Neuron (in vitro differentiated cells): ENCODE measurements at regions not wholly inside any gene's neighbourhood (a gene's known extent, or its start where the extent isn't known, plus 50 kb on each side); places are given as distances from the start of the nearest gene placed in this dataset.

Experiments
- H2AFZ ChIP-seq: one replicate; pipeline ENCODE4 v1.6.1; 2013; ENCODE audit warnings: low read depth, mild to moderate bottlenecking, inconsistent platforms, low read length, moderate library complexity
- H3K27me3 ChIP-seq: one replicate; pipeline ENCODE4 v1.6.1; 2013; ENCODE audit warnings: low read length; ENCODE audit not compliant: insufficient read depth
- H3K36me3 ChIP-seq: one replicate; pipeline ENCODE4 v1.6.1; 2013; ENCODE audit warnings: low read length; ENCODE audit not compliant: insufficient read depth
- H3K4me1 ChIP-seq: one replicate; pipeline ENCODE4 v1.6.1; 2013; ENCODE audit warnings: low read length; ENCODE audit not compliant: insufficient read depth
- H3K4me3 ChIP-seq: 2 replicates; pipeline ENCODE4 v1.5.1; 2013; ENCODE audit warnings: mild to moderate bottlenecking, low read length, moderate library complexity
- H3K9me3 ChIP-seq: one replicate; pipeline ENCODE4 v1.6.1; 2013; ENCODE audit warnings: low read length

DNA sequence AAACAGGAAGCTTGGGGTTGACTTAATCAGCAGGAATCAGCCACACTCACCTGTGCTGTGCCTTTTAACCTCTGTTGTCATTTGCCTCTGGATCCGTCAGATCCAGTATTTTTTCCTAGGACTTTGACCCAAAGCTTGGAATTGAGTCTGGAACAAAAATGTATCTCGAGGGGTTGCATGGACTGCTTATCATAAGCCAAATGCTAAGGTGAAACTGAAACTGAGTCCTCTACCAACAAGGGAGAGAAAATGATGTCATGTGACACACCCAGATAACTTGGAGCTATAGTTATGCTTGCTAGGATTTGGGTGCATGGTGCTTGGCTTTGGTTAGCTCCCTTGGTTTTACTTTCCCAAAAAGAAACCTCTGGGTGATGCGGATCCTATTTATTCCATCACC, 2158.6 kb upstream of the PIK3C3 start:
- H3K36me3 ChIP-seq = no peaks in the 10 kb centered on the region
- H3K4me1 ChIP-seq = peaks cover 47% of the 10 kb centered on the region
- no peak overlapping the region for H3K4me3 ChIP-seq
- no peaks in the 10 kb centered on the region for H3K9me3 ChIP-seq
- H2AFZ ChIP-seq = no peak overlapping the region
- no peaks in the 10 kb centered on the region for H3K27me3 ChIP-seq

DNA sequence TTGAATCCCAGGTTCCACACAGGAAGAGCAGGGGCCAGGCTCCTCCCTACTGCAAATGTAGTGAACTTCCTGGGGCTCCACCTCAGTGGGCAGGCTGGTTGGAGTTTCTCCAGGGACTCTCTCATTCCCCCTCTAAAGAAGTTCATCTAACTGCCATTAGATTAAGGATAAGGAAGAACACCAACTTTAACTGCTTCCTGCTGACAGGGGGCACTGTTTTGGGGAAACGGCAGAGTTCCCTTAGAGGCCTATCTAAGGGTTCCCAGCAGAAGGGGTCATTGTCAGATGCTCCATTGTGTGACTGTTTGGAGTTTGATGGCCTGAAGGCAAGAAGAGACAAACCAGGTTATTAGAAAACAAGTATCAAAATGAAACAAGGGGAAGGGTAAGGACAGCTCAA, 2159.7 kb upstream of the PIK3C3 start:
- no peaks in the 10 kb centered on the region for H3K9me3 ChIP-seq
- H3K4me1 ChIP-seq = peaks cover 50% of the 10 kb centered on the region
- H3K4me3 ChIP-seq = no peak overlapping the region
- H3K27me3 ChIP-seq = no peaks in the 10 kb centered on the region
- H2AFZ ChIP-seq = no peak overlapping the region
- no peaks in the 10 kb centered on the region for H3K36me3 ChIP-seq

DNA sequence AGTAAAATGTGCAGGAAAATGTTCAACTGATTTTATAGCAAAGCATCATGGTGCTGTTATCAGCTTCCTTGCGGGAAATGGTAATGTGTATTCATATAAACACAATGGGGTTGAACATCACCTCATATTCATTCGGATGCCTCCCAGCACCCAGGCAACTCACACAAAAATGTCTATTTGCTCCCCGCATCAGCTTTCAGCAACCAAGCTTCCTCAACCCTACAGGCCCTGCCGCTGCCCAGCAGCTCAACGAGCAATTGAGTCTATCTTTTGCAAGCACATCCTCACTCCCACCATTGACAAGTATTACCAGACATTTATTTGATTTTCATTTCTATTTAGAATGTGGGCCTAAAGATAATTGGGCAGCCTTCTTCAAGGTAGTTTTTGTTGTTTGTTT, 2161.4 kb upstream of the PIK3C3 start:
- Histone ChIP-seq H3K36me3 (no peaks in the 10 kb centered on the region), H3K4me1 (peaks cover 50% of the 10 kb centered on the region), H3K9me3 (no peaks in the 10 kb centered on the region), H3K27me3 (no peaks in the 10 kb centered on the region), H3K4me3 (peak overlapping the region; percentile 27), H2AFZ (peak overlapping the region; percentile 79)

DNA sequence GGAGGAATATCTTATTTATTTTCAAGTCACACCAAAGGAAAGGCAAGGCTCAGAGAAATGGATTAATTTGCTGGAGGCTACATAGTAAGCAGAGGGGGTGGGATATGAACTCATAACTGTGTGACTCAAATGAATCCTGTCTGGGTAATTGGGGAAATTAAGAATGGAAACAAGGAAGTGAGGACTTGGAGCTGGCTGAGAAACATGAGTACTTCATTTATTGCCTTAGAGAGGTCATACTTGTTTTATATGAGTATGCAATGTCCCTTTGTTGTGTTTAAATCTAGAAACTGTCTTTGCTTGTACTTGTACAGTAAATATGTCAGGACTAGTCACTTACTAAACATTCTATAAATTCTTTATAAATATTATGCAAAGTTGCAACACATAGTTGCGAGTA, 2166.7 kb upstream of the PIK3C3 start:
- no peaks in the 10 kb centered on the region for H3K36me3 ChIP-seq
- no peak overlapping the region for H2AFZ ChIP-seq
- H3K4me1 ChIP-seq = peaks cover 29% of the 10 kb centered on the region
- no peak overlapping the region for H3K4me3 ChIP-seq
- no peaks in the 10 kb centered on the region for H3K9me3 ChIP-seq
- H3K27me3 ChIP-seq = no peaks in the 10 kb centered on the region

DNA sequence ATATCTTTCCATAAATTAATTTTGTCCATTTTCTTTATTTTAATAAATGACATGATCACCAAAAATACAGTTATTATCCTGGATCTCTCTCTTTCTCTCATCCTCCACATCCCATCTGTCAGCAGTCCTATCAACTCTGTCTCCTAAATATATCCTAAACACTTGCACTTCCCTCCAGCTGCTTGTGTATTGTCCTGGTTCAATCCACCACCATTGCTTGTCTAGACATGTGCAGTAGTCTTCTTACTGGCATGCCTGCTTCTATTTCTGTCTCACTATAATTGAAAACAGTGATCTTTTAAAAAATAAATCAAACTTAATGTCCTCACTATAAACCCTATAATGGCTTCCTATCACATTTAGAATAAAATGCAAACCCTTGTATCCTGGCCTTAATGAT, 2168.6 kb upstream of the PIK3C3 start:
- Histone ChIP-seq H3K36me3 (no peaks in the 10 kb centered on the region), H3K4me3 (no peak overlapping the region), H3K9me3 (no peaks in the 10 kb centered on the region), H3K27me3 (no peaks in the 10 kb centered on the region), H2AFZ (no peak overlapping the region), H3K4me1 (peaks cover 25% of the 10 kb centered on the region)

DNA sequence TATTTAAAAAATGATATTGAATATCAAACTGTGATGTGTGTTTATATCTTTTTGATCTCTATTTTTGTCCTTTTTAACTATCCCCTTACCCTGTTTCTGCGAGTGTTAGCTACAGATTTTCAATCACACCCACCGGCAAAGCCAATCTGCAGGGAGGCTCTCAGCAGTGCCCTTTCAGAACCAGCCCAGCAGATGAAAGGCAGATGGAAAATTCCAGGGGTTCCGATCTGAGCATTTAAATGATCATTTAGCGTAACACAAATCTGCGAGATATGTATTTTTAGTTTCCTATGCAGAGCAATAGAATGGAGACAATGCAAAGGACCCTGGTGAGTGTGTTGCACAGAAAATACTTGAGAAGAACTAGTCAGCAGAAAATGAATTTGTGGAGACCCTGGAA, 2170.5 kb upstream of the PIK3C3 start:
- no peaks in the 10 kb centered on the region for H3K27me3 ChIP-seq
- H3K4me3 ChIP-seq = no peak overlapping the region
- H2AFZ ChIP-seq = no peak overlapping the region
- no peaks in the 10 kb centered on the region for H3K36me3 ChIP-seq
- no peaks in the 10 kb centered on the region for H3K9me3 ChIP-seq
- H3K4me1 ChIP-seq = peaks cover 25% of the 10 kb centered on the region

DNA sequence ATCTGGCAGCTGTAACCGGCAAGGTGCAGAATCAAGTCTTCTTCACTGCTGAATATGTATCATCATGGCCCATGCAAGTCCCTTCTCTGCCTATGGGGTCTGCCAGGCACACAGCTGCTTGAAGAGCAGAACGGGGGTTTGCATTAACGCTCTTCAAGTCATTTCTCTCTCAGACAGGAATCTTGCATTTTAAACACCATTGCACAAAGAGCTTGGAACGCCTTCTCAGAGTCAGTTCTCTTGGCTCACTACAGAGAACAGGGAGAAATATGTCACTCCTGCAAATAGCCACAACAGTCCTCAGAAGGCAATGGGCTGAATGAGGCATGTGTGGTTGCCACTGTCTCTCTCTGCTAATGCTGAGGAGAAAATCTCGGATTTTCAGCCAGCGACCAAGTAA, 2173.5 kb upstream of the PIK3C3 start:
- no peaks in the 10 kb centered on the region for H3K27me3 ChIP-seq
- peaks cover 28% of the 10 kb centered on the region for H3K4me1 ChIP-seq
- no peaks in the 10 kb centered on the region for H3K9me3 ChIP-seq
- H2AFZ ChIP-seq = no peak overlapping the region
- no peaks in the 10 kb centered on the region for H3K36me3 ChIP-seq
- no peak overlapping the region for H3K4me3 ChIP-seq

DNA sequence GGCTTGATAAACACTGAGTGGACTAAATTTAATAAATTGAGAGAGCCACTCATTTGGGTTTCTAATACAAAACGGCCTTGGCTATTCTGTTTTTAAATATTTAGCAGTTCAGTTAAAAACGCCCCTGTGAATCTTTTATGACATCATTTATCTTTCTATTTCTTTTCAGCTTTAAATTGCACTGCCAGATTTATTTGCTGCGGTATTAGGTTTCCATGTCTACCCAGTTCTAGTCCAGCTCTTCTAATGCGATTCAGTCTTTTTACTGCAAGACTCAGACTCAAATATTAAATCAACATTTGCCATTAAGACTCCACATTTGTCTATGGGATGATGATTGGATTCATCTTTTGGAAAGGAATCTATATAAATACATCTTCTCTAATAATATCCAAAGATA, 2174.3 kb upstream of the PIK3C3 start:
- H2AFZ ChIP-seq = no peak overlapping the region
- no peaks in the 10 kb centered on the region for H3K36me3 ChIP-seq
- H3K4me1 ChIP-seq = peaks cover 30% of the 10 kb centered on the region
- no peak overlapping the region for H3K4me3 ChIP-seq
- H3K27me3 ChIP-seq = no peaks in the 10 kb centered on the region
- H3K9me3 ChIP-seq = no peaks in the 10 kb centered on the region

DNA sequence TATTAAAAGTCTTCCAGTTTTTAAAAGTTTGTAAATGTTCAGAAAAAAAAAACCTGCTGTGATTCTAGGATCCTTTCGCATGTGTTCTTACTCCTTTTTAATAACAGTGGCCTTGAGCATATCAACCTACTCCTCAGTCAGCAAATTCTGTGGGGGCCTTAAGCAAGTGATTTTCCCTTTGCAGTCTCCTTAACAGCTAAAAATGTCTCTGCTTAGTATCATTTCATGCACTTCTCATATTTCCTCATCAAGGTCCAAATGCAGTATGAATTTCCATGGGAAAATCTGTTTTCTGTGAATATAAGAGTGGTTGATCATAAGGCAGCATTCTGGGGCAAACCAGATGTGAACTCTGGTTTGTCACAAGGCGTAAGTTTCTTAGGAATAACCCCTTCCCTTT, 2175.1 kb upstream of the PIK3C3 start:
- Histone ChIP-seq H3K27me3 (no peaks in the 10 kb centered on the region), H3K36me3 (no peaks in the 10 kb centered on the region), H3K4me1 (peaks cover 39% of the 10 kb centered on the region), H3K4me3 (no peak overlapping the region), H3K9me3 (no peaks in the 10 kb centered on the region), H2AFZ (no peak overlapping the region)

DNA sequence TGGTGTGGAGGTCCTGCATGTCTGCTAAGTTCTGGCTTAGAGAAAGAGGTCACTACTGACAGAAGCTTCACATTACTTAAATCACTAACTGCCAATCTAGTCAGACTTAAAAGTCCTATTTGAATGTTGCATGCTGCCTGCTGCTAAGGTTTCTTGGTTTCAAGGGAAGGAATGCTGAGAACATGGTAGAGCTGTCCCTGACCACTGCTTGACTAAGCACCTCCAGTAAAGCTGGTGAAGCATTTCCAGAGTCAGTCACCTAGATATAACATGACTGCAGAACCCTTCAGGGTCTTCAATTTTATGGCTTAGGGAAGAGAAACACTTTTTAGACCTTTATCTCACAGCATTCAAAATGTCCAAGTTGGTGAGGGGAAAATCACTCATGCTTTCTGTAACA, 2178.3 kb upstream of the PIK3C3 start:
- H3K4me1 ChIP-seq = peaks cover 27% of the 10 kb centered on the region
- no peak overlapping the region for H3K4me3 ChIP-seq
- H2AFZ ChIP-seq = no peak overlapping the region
- H3K36me3 ChIP-seq = no peaks in the 10 kb centered on the region
- H3K27me3 ChIP-seq = no peaks in the 10 kb centered on the region
- H3K9me3 ChIP-seq = no peaks in the 10 kb centered on the region

DNA sequence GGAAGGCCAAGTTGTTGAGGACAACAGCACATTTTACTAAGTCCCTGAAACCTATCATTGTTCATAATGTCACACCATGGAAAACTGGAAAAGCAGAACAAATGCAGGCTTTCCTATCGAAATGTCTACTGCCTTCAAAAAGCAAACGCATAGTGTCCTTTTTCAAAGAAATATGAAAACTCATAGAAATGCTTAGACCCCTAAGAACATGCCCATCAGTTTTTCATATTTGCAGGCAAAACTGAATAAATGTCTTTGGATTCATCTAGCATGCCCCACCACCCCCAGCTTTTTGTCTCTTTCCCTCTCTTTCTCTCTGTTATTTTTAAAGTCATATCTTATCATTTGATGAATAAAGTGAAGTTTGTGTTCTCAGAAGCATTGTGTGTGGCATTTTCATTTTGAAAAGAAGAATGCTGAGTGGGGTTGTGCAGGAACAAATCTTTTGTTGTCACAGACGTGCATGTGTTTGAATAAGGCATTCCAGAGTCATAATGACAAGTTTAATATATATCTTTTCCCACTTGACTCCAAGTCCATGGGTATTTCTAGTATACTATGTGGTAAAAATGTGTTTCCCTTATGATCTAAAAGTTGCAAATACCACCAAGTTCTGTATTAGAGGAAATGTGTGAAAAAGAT, 2180.0 kb upstream of the PIK3C3 start:
- no peaks in the 10 kb centered on the region for H3K36me3 ChIP-seq
- no peaks in the 10 kb centered on the region for H3K9me3 ChIP-seq
- no peaks in the 10 kb centered on the region for H3K27me3 ChIP-seq
- H3K4me1 ChIP-seq = peaks cover 20% of the 10 kb centered on the region
- no peak overlapping the region for H2AFZ ChIP-seq
- no peak overlapping the region for H3K4me3 ChIP-seq

DNA sequence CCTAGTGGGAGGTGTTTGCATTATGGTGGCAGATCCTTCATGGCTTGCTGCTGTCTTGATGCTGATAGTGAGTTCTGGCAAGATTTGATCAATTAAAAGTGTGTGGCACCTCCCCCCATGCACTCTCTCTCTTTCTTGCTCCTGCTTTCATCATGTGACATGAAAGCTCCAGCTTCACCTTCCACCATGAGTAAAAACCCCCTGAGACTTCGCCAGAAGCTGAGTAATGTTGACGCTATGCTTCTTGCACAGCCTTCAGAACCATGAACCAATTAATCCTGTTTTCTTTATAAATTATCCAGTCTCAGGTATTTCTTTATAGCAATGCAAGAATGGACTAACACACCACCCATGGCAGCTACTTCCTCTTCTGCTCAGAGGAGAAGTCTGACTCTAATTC, 2181.4 kb upstream of the PIK3C3 start:
- Histone ChIP-seq H3K9me3 (no peaks in the 10 kb centered on the region), H3K4me1 (peaks cover 20% of the 10 kb centered on the region), H3K27me3 (no peaks in the 10 kb centered on the region), H3K4me3 (no peak overlapping the region), H3K36me3 (no peaks in the 10 kb centered on the region), H2AFZ (no peak overlapping the region)

DNA sequence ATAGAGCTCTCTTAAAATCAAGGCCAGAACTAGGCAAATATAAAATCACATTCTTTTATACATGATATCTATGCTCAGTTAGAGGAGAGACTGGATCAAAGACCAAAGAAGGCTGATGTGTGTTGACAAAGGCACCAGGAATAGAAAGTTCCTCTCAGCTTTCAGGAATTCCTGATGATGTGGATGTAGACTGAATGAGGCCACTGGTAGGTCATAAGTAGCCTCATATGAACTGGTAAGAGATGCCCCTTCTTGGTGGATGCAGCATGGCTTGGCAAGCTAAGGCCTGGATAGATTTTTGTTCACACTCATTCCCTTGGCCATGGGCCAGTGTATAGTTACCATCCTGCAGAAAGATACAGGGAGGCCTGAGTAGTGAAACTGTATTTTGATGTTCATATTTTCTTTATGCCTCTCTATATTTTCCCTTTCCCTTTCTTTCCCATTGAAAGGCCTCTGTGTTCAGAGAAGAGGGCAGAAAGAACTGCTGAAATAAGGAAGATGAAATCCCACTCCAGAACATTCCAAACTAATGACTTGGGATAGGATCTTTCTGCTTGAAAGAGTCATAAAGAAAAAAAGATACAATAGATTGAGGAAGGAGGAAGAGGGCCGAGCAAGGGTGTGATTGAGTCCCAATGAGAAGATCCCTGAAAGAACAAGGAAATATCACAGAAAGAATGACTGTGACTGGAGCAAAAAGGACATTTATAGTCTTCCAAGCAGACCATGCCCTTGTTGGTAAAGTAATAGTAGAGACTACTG, 2182.7 kb upstream of the PIK3C3 start:
- H2AFZ ChIP-seq = no peak overlapping the region
- H3K4me3 ChIP-seq = no peak overlapping the region
- peaks cover 20% of the 10 kb centered on the region for H3K4me1 ChIP-seq
- H3K36me3 ChIP-seq = no peaks in the 10 kb centered on the region
- H3K27me3 ChIP-seq = no peaks in the 10 kb centered on the region
- H3K9me3 ChIP-seq = no peaks in the 10 kb centered on the region

DNA sequence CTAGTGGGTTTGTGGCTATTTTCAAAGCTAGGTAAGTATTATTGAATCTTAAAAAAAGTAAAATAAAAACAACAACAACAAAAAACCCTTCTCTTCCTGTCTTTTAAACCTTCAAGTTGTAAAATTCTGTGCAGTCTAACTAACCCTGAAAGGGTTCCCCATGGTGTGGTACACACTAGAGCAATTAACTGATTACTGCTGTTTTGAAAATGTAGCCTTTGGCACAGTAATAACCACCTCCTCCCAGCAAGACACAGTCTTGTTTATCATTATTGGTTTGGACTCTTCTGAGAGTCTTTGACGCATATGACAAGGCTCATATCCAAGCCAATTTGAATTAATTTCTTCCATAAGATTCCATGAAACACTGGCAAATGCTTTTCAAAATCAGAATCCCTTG, 2184.6 kb upstream of the PIK3C3 start:
- H3K27me3 ChIP-seq = no peaks in the 10 kb centered on the region
- no peaks in the 10 kb centered on the region for H3K36me3 ChIP-seq
- H2AFZ ChIP-seq = no peak overlapping the region
- H3K4me3 ChIP-seq = no peak overlapping the region
- H3K9me3 ChIP-seq = no peaks in the 10 kb centered on the region
- H3K4me1 ChIP-seq = peaks cover 11% of the 10 kb centered on the region
